ENCODE measurements at regions not wholly inside any gene's neighbourhood (a gene's known extent, or its start where the extent isn't known, plus 50 kb on each side); places are given as distances from the start of the nearest gene placed in this dataset.

DNA sequence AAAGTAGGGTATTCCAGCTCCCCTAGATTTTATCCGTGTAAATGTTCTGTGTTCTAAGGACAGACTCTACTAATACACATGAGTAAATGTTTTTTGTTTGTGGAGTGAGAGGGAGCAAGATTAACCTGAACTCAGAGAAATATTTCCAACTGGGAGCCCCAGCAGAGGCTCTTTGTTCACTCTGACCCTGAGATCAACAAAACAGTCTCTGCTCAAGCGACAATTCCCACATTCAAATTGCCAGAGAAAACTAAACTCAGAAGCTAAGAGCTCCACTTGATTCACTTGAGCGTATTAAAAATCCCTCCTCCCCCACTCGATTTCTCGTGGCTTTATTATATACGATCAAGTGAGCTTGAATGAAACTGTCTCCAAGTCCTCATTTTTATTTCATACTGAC lies 413.9 kb upstream of the JARID2 start:
- Histone ChIP-seq H3K79me2 (ENCODE audit: insufficient read depth, low read length) (no peaks in the 10 kb centered on the region), H4K20me1 (ENCODE audit: low read depth, low read length) (no peaks in the 10 kb centered on the region), H3K9ac (ENCODE audit: low read length) (no peak overlapping the region), H3F3A (ENCODE audit: insufficient read depth) (no peaks in the 10 kb centered on the region), H3K36me3 (ENCODE audit: low read length) (no peaks in the 10 kb centered on the region), H3K4me2 (ENCODE audit: low read depth, low read length, poor library complexity, severe bottlenecking) (no peak overlapping the region), H3K9me3 (ENCODE audit: insufficient read depth, low read length) (no peaks in the 10 kb centered on the region), H3K4me3 (ENCODE audit: insufficient read depth, low read length, poor library complexity, severe bottlenecking) (no peak overlapping the region), H2AFZ (ENCODE audit: low read depth, low read length, severe bottlenecking) (no peak overlapping the region), H3K9me2 (replicated peaks; ENCODE audit: insufficient read depth, low read length) (no peaks in the 10 kb centered on the region; the same call in 1 of the 2 replicates), H3K27me3 (ENCODE audit: low read length) (peaks cover 7% of the 10 kb centered on the region; the same call in 1 of the 2 replicates), H3K27ac (ENCODE audit: low read depth, low read length) (no peak overlapping the region)
- no peak for TF ChIP-seq EZH2phosphoT487 (conservative IDR thresholded peaks at IDR 0.05; ENCODE audit: low read length)
- TF ChIP-seq, protein P1, sequence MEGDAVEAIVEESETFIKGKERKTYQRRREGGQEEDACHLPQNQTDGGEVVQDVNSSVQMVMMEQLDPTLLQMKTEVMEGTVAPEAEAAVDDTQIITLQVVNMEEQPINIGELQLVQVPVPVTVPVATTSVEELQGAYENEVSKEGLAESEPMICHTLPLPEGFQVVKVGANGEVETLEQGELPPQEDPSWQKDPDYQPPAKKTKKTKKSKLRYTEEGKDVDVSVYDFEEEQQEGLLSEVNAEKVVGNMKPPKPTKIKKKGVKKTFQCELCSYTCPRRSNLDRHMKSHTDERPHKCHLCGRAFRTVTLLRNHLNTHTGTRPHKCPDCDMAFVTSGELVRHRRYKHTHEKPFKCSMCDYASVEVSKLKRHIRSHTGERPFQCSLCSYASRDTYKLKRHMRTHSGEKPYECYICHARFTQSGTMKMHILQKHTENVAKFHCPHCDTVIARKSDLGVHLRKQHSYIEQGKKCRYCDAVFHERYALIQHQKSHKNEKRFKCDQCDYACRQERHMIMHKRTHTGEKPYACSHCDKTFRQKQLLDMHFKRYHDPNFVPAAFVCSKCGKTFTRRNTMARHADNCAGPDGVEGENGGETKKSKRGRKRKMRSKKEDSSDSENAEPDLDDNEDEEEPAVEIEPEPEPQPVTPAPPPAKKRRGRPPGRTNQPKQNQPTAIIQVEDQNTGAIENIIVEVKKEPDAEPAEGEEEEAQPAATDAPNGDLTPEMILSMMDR (IDR thresholded peaks at IDR 0.05; ENCODE audit: insufficient read depth, low read length, poor library complexity, severe bottlenecking) = no peak

DNA sequence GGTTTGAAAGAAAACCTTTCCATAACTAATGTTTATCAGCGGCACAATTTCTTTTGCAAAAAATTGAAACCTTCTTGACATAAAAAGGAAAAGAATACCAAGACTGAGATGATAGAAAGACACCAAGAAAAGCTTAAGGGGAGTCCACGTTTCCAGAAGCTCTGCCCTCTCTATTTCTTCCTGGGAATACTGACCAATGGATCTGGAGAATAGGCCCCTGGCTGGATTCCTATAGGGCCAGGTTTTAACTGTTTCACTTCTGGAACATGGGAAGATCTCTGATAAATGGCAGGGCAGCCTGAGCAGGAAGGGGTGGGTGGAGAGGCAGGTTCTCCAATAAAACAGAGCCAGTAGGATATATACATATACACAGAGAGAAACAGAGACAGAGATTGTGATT lies 413.4 kb upstream of the JARID2 start:
- no peak overlapping the region for H3K27ac ChIP-seq (ENCODE audit: low read depth, low read length)
- H3K36me3 ChIP-seq (ENCODE audit: low read length) = no peaks in the 10 kb centered on the region
- no peaks in the 10 kb centered on the region for H4K20me1 ChIP-seq (ENCODE audit: low read depth, low read length)
- no peaks in the 10 kb centered on the region for H3K9me3 ChIP-seq (ENCODE audit: insufficient read depth, low read length)
- TF ChIP-seq, protein P1 (IDR thresholded peaks at IDR 0.05; ENCODE audit: insufficient read depth, low read length, poor library complexity, severe bottlenecking) = no peak
- no peak for TF ChIP-seq EZH2phosphoT487 (conservative IDR thresholded peaks at IDR 0.05; ENCODE audit: low read length)
- no peaks in the 10 kb centered on the region; the same call in 1 of the 2 replicates for H3K9me2 ChIP-seq (replicated peaks; ENCODE audit: insufficient read depth, low read length)
- H3K27me3 ChIP-seq (ENCODE audit: low read length) = peaks cover 7% of the 10 kb centered on the region; the same call in 1 of the 2 replicates
- no peak overlapping the region for H2AFZ ChIP-seq (ENCODE audit: low read depth, low read length, severe bottlenecking)
- no peak overlapping the region for H3K4me3 ChIP-seq (ENCODE audit: insufficient read depth, low read length, poor library complexity, severe bottlenecking)
- no peak overlapping the region for H3K4me2 ChIP-seq (ENCODE audit: low read depth, low read length, poor library complexity, severe bottlenecking)
- no peaks in the 10 kb centered on the region for H3K79me2 ChIP-seq (ENCODE audit: insufficient read depth, low read length)
- no peaks in the 10 kb centered on the region for H3F3A ChIP-seq (ENCODE audit: insufficient read depth)
- H3K9ac ChIP-seq (ENCODE audit: low read length) = no peak overlapping the region

DNA sequence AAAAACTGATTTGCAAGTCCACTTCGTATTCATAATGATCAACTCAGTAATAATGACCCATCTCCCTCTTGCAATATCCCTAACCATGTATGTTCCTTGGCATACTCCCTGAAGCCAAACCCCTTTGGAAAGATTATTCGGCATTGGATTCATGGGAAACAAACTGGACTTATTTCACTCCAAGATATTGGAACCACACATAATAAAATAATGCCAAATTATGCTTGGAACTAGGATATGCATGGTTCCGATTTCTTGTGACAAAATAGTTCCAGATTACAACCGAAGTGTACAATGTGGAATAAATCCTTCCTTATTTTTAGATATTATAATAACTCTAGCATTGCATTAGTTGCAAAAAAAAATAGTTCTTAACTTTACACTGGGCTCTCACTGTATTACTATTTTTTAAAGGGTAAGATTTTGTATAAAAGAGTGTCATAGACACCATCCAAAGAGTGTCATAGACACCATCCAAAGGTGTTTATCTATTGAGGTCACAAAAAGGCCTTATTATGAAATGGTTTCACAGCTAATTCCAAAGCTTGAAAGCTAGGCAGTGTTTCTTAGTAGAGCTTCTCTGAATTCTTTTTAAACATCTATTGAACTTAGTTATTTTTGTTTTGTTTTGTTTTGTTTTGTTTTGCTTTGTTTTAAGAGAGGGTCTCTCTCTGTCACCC lies 410.9 kb upstream of the JARID2 start:
- Histone ChIP-seq H4K20me1 (ENCODE audit: low read depth, low read length) (no peaks in the 10 kb centered on the region), H3K4me2 (ENCODE audit: low read depth, low read length, poor library complexity, severe bottlenecking) (no peak overlapping the region), H2AFZ (ENCODE audit: low read depth, low read length, severe bottlenecking) (no peak overlapping the region), H3K9ac (ENCODE audit: low read length) (no peak overlapping the region), H3F3A (ENCODE audit: insufficient read depth) (no peaks in the 10 kb centered on the region), H3K9me2 (replicated peaks; ENCODE audit: insufficient read depth, low read length) (no peaks in the 10 kb centered on the region; the same call in 1 of the 2 replicates), H3K9me3 (ENCODE audit: insufficient read depth, low read length) (no peaks in the 10 kb centered on the region), H3K27ac (ENCODE audit: low read depth, low read length) (no peak overlapping the region), H3K4me3 (ENCODE audit: insufficient read depth, low read length, poor library complexity, severe bottlenecking) (no peak overlapping the region), H3K36me3 (ENCODE audit: low read length) (no peaks in the 10 kb centered on the region), H3K79me2 (ENCODE audit: insufficient read depth, low read length) (no peaks in the 10 kb centered on the region), H3K27me3 (ENCODE audit: low read length) (peaks cover 7% of the 10 kb centered on the region; the same call in 1 of the 2 replicates)
- TF ChIP-seq EZH2phosphoT487 (conservative IDR thresholded peaks at IDR 0.05; ENCODE audit: low read length) = no peak
- TF ChIP-seq, protein P1 (IDR thresholded peaks at IDR 0.05; ENCODE audit: insufficient read depth, low read length, poor library complexity, severe bottlenecking) = no peak
